Glomerular endothelial cell (primary cell): ENCODE measurements at regions not wholly inside any gene's neighbourhood (a gene's known extent, or its start where the extent isn't known, plus 50 kb on each side); places are given as distances from the start of the nearest gene placed in this dataset.

Experiments used
- DNase-seq: peaks from one replicate; pipeline ENCODE4 v3.0.0-alpha.2; 2011; ENCODE audit warnings: low read depth, low spot score; ENCODE audit errors: extremely low read depth

- no peak for DNase-seq
These were observed 1114.1 kb downstream of the BRD1 start for GRCh38 chr22:48713272-48714205.

GRCh38 chr22:48712558-48713271, 1115.0 kb downstream of the BRD1 start:
- no peak for DNase-seq

GRCh38 chr22:48711669-48712068, 1116.0 kb downstream of the BRD1 start:
- DNase-seq = no peak

GRCh38 chr22:48711031-48711431, 1116.6 kb downstream of the BRD1 start:
- no peak for DNase-seq

- DNase-seq = no peak
These were observed 1117.3 kb downstream of the BRD1 start for GRCh38 chr22:48710410-48710809.

- no peak for DNase-seq
These were observed 1117.7 kb downstream of the BRD1 start for GRCh38 chr22:48709976-48710375.

GRCh38 chr22:48709453-48709852, 1118.2 kb downstream of the BRD1 start:
- DNase-seq = no peak

- DNase-seq = no peak
These were observed 1119.0 kb downstream of the BRD1 start for GRCh38 chr22:48708558-48709245.

GRCh38 chr22:48707763-48708557, 1119.7 kb downstream of the BRD1 start:
- DNase-seq = no peak

GRCh38 chr22:48706934-48707762, 1120.5 kb downstream of the BRD1 start:
- DNase-seq = no peak

- DNase-seq = no peak
These were observed 1121.6 kb downstream of the BRD1 start for GRCh38 chr22:48705917-48706605.

GRCh38 chr22:48705159-48705916, 1122.3 kb downstream of the BRD1 start:
- no peak for DNase-seq

- no peak for DNase-seq
These were observed 1123.3 kb downstream of the BRD1 start for GRCh38 chr22:48704335-48704734.

- no peak for DNase-seq
These were observed 1124.3 kb downstream of the BRD1 start for GRCh38 chr22:48703265-48703941.

GRCh38 chr22:48702573-48703264, 1125.0 kb downstream of the BRD1 start:
- DNase-seq = no peak

- DNase-seq = no peak
These were observed 1126.2 kb downstream of the BRD1 start for GRCh38 chr22:48701296-48702030.
